K562 (cell line): ENCODE measurements at regions not wholly inside any gene's neighbourhood (a gene's known extent, or its start where the extent isn't known, plus 50 kb on each side); places are given as distances from the start of the nearest gene placed in this dataset.

Source experiments
- MGA ChIP-seq: fragments of 450-650 bp; IDR thresholded peaks from 2 replicates; pipeline ENCODE4 v1.6.1; 2016; ENCODE audit warnings: mild to moderate bottlenecking, moderate library complexity
- TF ChIP-seq, protein P1 (sequence below): fragments of 450-650 bp; IDR thresholded peaks from 2 replicates; pipeline ENCODE4 v1.6.1; 2017; ENCODE audit warnings: antibody characterized with exemption, mild to moderate bottlenecking
- TF ChIP-seq, protein P2 (sequence below): IDR thresholded peaks from 3 replicates; pipeline ENCODE4 v1.6.1; 2011; ENCODE audit warnings: borderline replicate concordance, mild to moderate bottlenecking, moderate library complexity; ENCODE audit not compliant: insufficient read length; ENCODE audit errors: extremely low read depth

DNA sequence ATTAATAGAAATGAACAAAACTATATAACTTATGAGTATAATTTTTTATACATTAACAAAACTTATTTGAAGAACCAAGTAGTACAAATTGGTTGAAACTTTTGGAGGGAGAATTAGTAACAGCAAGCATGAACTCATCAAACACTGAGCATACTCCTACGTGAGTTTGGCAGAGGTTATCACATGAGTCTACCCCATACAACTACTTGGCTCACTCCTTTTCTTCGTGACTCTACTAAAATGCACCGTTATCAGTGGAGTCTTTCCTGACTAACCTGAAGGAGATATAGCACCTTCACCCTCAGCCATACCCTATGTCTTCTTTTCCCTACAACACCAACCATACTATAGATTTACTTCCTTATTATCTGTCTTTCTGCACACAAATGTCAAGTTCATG, 794.2 kb downstream of the TFAP2A start (continued):
- TF ChIP-seq, protein P1, sequence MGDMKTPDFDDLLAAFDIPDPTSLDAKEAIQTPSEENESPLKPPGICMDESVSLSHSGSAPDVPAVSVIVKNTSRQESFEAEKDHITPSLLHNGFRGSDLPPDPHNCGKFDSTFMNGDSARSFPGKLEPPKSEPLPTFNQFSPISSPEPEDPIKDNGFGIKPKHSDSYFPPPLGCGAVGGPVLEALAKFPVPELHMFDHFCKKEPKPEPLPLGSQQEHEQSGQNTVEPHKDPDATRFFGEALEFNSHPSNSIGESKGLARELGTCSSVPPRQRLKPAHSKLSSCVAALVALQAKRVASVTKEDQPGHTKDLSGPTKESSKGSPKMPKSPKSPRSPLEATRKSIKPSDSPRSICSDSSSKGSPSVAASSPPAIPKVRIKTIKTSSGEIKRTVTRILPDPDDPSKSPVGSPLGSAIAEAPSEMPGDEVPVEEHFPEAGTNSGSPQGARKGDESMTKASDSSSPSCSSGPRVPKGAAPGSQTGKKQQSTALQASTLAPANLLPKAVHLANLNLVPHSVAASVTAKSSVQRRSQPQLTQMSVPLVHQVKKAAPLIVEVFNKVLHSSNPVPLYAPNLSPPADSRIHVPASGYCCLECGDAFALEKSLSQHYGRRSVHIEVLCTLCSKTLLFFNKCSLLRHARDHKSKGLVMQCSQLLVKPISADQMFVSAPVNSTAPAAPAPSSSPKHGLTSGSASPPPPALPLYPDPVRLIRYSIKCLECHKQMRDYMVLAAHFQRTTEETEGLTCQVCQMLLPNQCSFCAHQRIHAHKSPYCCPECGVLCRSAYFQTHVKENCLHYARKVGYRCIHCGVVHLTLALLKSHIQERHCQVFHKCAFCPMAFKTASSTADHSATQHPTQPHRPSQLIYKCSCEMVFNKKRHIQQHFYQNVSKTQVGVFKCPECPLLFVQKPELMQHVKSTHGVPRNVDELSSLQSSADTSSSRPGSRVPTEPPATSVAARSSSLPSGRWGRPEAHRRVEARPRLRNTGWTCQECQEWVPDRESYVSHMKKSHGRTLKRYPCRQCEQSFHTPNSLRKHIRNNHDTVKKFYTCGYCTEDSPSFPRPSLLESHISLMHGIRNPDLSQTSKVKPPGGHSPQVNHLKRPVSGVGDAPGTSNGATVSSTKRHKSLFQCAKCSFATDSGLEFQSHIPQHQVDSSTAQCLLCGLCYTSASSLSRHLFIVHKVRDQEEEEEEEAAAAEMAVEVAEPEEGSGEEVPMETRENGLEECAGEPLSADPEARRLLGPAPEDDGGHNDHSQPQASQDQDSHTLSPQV, result no peak
- TF ChIP-seq MGA, result no peak
- TF ChIP-seq, protein P2, sequence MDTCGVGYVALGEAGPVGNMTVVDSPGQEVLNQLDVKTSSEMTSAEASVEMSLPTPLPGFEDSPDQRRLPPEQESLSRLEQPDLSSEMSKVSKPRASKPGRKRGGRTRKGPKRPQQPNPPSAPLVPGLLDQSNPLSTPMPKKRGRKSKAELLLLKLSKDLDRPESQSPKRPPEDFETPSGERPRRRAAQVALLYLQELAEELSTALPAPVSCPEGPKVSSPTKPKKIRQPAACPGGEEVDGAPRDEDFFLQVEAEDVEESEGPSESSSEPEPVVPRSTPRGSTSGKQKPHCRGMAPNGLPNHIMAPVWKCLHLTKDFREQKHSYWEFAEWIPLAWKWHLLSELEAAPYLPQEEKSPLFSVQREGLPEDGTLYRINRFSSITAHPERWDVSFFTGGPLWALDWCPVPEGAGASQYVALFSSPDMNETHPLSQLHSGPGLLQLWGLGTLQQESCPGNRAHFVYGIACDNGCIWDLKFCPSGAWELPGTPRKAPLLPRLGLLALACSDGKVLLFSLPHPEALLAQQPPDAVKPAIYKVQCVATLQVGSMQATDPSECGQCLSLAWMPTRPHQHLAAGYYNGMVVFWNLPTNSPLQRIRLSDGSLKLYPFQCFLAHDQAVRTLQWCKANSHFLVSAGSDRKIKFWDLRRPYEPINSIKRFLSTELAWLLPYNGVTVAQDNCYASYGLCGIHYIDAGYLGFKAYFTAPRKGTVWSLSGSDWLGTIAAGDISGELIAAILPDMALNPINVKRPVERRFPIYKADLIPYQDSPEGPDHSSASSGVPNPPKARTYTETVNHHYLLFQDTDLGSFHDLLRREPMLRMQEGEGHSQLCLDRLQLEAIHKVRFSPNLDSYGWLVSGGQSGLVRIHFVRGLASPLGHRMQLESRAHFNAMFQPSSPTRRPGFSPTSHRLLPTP, result no peak
